ENCODE measurements at regions not wholly inside any gene's neighbourhood (a gene's known extent, or its start where the extent isn't known, plus 50 kb on each side); places are given as distances from the start of the nearest gene placed in this dataset.

GRCh38 chr2:116787848-116788247 is 1026.6 kb upstream of the DDX18 start:
- no peak overlapping the region for H2BK12ac ChIP-seq (ENCODE audit: low read depth, low read length)

More at GRCh38 chr2:116787848-116788247, 1026.6 kb upstream of the DDX18 start:
- Histone ChIP-seq H3K36me3 (ENCODE audit: control insufficient read depth in 2 of 4, insufficient read depth in 4 of 4, low read length in 3 of 4) (no peaks in the 10 kb centered on the region), H4K5ac (ENCODE audit: insufficient read length, low read depth, low read length) (no peak overlapping the region), H3K23ac (ENCODE audit: insufficient read length) (no peak overlapping the region), H3K4me1 (replicated peaks in 1 of 4; ENCODE audit: control insufficient read depth in 3 of 4, insufficient read depth in 4 of 4, low read length in 3 of 4) (no peaks in the 10 kb centered on the region), H3K79me2 (ENCODE audit: control insufficient read depth in 1 of 2, insufficient read depth in 2 of 2, low read length in 2 of 2) (no peaks in the 10 kb centered on the region), H2AFZ (ENCODE audit: low read length) (no peak overlapping the region), H3K9ac (replicated peaks in 1 of 4; ENCODE audit: extremely low read depth in 1 of 4, low read depth in 3 of 4, low read length in 3 of 4) (no peak overlapping the region), H2AK5ac (ENCODE audit: low read depth, low read length) (no peak overlapping the region), H3K27ac (ENCODE audit: low read depth, low read length) (no peak overlapping the region), H3K4ac (replicated peaks; ENCODE audit: insufficient read length, low read depth, low read length) (no peak overlapping the region), H4K20me1 (replicated peaks in 1 of 2; ENCODE audit: control insufficient read depth in 1 of 2, insufficient read depth in 2 of 2, low read length in 2 of 2) (no peaks in the 10 kb centered on the region), H3K27me3 (replicated peaks in 1 of 4; ENCODE audit: control insufficient read depth in 3 of 4, extremely low read depth in 1 of 4, insufficient read depth in 3 of 4, low read length in 3 of 4) (no peaks in the 10 kb centered on the region), H3K9me3 (ENCODE audit: insufficient read depth in 2 of 2, low read depth in 1 of 2, low read length in 1 of 2) (no peaks in the 10 kb centered on the region), H3K4me2 (ENCODE audit: insufficient read depth in 1 of 2, low read depth in 2 of 2, low read length in 2 of 2) (no peak overlapping the region), H4K91ac (replicated peaks; ENCODE audit: insufficient read length, low read length) (no peak overlapping the region), H2BK120ac (replicated peaks; ENCODE audit: low read depth, low read length) (no peak overlapping the region), H2BK5ac (ENCODE audit: low read depth, low read length) (no peak overlapping the region), H3K79me1 (ENCODE audit: low read depth, low read length) (no peaks in the 10 kb centered on the region), H3K18ac (ENCODE audit: extremely low read depth, low read length) (no peak overlapping the region), H3K56ac (replicated peaks; ENCODE audit: insufficient read length, low read depth, low read length) (no peak overlapping the region), H3K23me2 (ENCODE audit: low read depth, low read length) (no peaks in the 10 kb centered on the region), H2BK20ac (ENCODE audit: low read length) (no peak overlapping the region), H4K8ac (ENCODE audit: extremely low read depth, insufficient read depth, low read length) (no peak overlapping the region), H2BK15ac (ENCODE audit: low read length) (no peak overlapping the region), H3K4me3 (ENCODE audit: extremely low read depth in 1 of 4, insufficient read depth in 2 of 4, low read depth in 3 of 4, low read length in 4 of 4) (no peak overlapping the region), H3K14ac (ENCODE audit: insufficient read length) (no peak overlapping the region)
- DNase-seq (ENCODE audit: low read depth in 1 of 2, low spot score in 2 of 2) (no peak), FAIRE-seq (no peak)
- 93% methylated on average over 2 of the region's 2 CpGs; no CpG with 5 or more reads in 1 of the 2 experiments for WGBS, 2 experiments (ENCODE audit: extremely low coverage in 1 of 2, insufficient coverage in 1 of 2, insufficient read length in 1 of 2, insufficient replicate concordance in 2 of 2, low coverage in 1 of 2, low lambda C conversion rate in 2 of 2, missing lambda C conversion rate in 1 of 2)
- ChIA-PET CTCF (ENCODE audit: partially characterized antibody) (no interaction called here), POLR2A (ENCODE audit: partially characterized antibody) (no interaction called here)
- TF ChIP-seq KDM5A (IDR thresholded peaks at IDR 0.05; ENCODE audit: low read length) (no peak), RBBP5 (IDR thresholded peaks at IDR 0.05; ENCODE audit: borderline replicate concordance, low read depth, low read length) (no peak), CBX5 (IDR thresholded peaks at IDR 0.05; ENCODE audit: low read depth, low read length) (no peak), NRF1 (IDR thresholded peaks at IDR 0.05; ENCODE audit: low read depth, low read length) (no peak), CHD1 (IDR thresholded peaks at IDR 0.05; ENCODE audit: low read depth, low read length) (no peak), POU5F1 (IDR thresholded peaks at IDR 0.05; ENCODE audit: low read depth, low read length) (no peak), GABPA (IDR thresholded peaks at IDR 0.05; ENCODE audit: borderline replicate concordance, insufficient read depth, low read length) (no peak)
- TF ChIP-seq, protein P1, sequence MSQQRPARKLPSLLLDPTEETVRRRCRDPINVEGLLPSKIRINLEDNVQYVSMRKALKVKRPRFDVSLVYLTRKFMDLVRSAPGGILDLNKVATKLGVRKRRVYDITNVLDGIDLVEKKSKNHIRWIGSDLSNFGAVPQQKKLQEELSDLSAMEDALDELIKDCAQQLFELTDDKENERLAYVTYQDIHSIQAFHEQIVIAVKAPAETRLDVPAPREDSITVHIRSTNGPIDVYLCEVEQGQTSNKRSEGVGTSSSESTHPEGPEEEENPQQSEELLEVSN (IDR thresholded peaks at IDR 0.05), result no peak
